HepG2 (cell line): ENCODE measurements at regions not wholly inside any gene's neighbourhood (a gene's known extent, or its start where the extent isn't known, plus 50 kb on each side); places are given as distances from the start of the nearest gene placed in this dataset.

Source experiments
- FIP1L1 ChIP-seq: fragments of 200-400 bp; formaldehyde crosslinking; IDR thresholded peaks from 2 replicates; pipeline ENCODE4 v1.6.1; 2018; ENCODE audit warnings: low read depth, mild to moderate bottlenecking, low read length, moderate library complexity, borderline replicate concordance; ENCODE audit not compliant: insufficient read depth
- HNF4G ChIP-seq, 2 experiments: sonication (generic) in 1 of 2; formaldehyde crosslinking in 1 of 2; IDR thresholded peaks; 2 replicates each; pipeline versions ENCODE4 v1.4.0 to v1.6.1; 2011 to 2020; ENCODE audit warnings: borderline replicate concordance in 2 of 2, low read depth in 2 of 2, mild to moderate bottlenecking in 2 of 2, low read length in 1 of 2, missing genetic modification reagents in 1 of 2, moderate library complexity in 1 of 2
- KDM2A ChIP-seq: sonication (generic); formaldehyde crosslinking; IDR thresholded peaks from 2 replicates; pipeline ENCODE4 v1.4.0; 2020; ENCODE audit warnings: low read depth, missing genetic modification reagents, borderline replicate concordance
- MXI1 ChIP-seq: IDR thresholded peaks from 3 replicates; pipeline ENCODE4 v1.6.1; 2012; ENCODE audit warnings: low read depth, low read length, inconsistent platforms, borderline replicate concordance
- PHB2 ChIP-seq: fragments of 450-650 bp; IDR thresholded peaks from 2 replicates; pipeline ENCODE4 v1.6.1; 2018; ENCODE audit not compliant: partially characterized antibody
- RAD21 ChIP-seq: fragments of 450-650 bp; formaldehyde crosslinking; IDR thresholded peaks from 2 replicates; pipeline ENCODE4 v1.5.0; 2020; ENCODE audit warnings: mild to moderate bottlenecking
- STAG1 ChIP-seq: sonication (generic); formaldehyde crosslinking; IDR thresholded peaks from 2 replicates; pipeline ENCODE4 v1.4.0; 2020; ENCODE audit warnings: missing genetic modification reagents
- XRCC5 ChIP-seq: fragments of 200-400 bp; formaldehyde crosslinking; optimal IDR thresholded peaks from 2 replicates; pipeline ENCODE3; 2017; ENCODE audit warnings: mild to moderate bottlenecking, low read length
- ZNF160 ChIP-seq: sonication (generic); formaldehyde crosslinking; IDR thresholded peaks from 2 replicates; pipeline ENCODE4 v1.8.0; 2022; ENCODE audit warnings: mild to moderate bottlenecking, inconsistent platforms, missing genetic modification reagents
- ZNF292 ChIP-seq: sonication (generic); formaldehyde crosslinking; IDR thresholded peaks from 2 replicates; pipeline ENCODE4 v1.8.1; 2022; ENCODE audit warnings: mild to moderate bottlenecking, low read depth, missing genetic modification reagents, borderline replicate concordance
- ZNF3 ChIP-seq: IDR thresholded peaks from 2 replicates; pipeline ENCODE4 v1.7.0; 2017; ENCODE audit warnings: inconsistent platforms
- ZNF557 ChIP-seq: sonication (generic); formaldehyde crosslinking; IDR thresholded peaks from 2 replicates; pipeline ENCODE4 v1.4.0; 2020; ENCODE audit warnings: missing genetic modification reagents
- ZNF713 ChIP-seq: sonication (generic); formaldehyde crosslinking; IDR thresholded peaks from 2 replicates; pipeline ENCODE4 v1.4.0; 2020; ENCODE audit warnings: mild to moderate bottlenecking, missing genetic modification reagents
- TF ChIP-seq, protein P1 (sequence below): sonication (generic); formaldehyde crosslinking; IDR thresholded peaks from 2 replicates; pipeline ENCODE4 v1.5.0; 2020; ENCODE audit warnings: missing genetic modification reagents, mild to moderate bottlenecking, borderline replicate concordance
- TF ChIP-seq, protein P2 (sequence below): fragments of 450-650 bp; IDR thresholded peaks from 2 replicates; pipeline ENCODE4 v1.6.1; 2017
- TF ChIP-seq, protein P3 (sequence below): IDR thresholded peaks from 2 replicates; pipeline ENCODE4 v1.6.1; 2016; ENCODE audit warnings: low read depth, control low read depth
- TF ChIP-seq, protein P4 (sequence below): sonication (generic); formaldehyde crosslinking; IDR thresholded peaks from 2 replicates; pipeline ENCODE4 v1.4.0; 2020; ENCODE audit warnings: mild to moderate bottlenecking, low read depth, missing genetic modification reagents
- TF ChIP-seq, protein P5 (sequence below): sonication (generic); formaldehyde crosslinking; IDR thresholded peaks from 2 replicates; pipeline ENCODE4 v1.5.1; 2020; ENCODE audit warnings: missing genetic modification reagents, mild to moderate bottlenecking, borderline replicate concordance
- TF ChIP-seq, protein P6 (sequence below): sonication (generic); formaldehyde crosslinking; IDR thresholded peaks from 2 replicates; pipeline ENCODE4 v1.5.0; 2020; ENCODE audit warnings: mild to moderate bottlenecking, missing genetic modification reagents

DNA sequence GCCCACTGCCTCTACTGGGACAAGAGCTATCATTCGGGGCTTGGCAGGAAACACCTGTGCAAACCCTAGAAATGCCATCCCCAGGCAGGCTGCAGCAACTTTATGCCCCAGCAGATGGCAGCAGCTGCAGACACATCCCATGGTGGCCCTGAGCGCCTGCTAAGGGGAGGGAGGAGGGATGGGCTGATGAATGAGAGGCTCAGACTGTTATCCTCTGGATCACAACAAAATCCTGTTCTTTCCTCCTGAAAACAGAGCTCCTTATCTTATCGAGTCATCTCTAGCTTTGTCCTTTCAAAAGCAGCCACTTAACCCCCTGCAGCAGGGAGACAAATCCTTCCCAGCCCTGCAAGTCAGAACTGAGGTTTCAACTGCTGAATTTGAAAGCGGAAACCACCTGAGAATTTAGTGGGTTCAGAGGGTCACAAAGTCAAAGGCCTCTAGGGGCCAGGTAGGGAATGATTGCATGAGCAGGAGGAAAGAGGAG lies 90.6 kb upstream of the PROK2 start (continued):
- TF ChIP-seq RAD21 (CRISPR knock-in tag) (peak; percentile 68), FIP1L1 (no peak), HNF4G (IDR thresholded peaks at IDR 0.05; ENCODE audit: borderline replicate concordance, low read depth, low read length) (no peak), HNF4G (CRISPR knock-in tag; IDR thresholded peaks at IDR 0.05; ENCODE audit: borderline replicate concordance, low read depth) (no peak), ZNF292 (CRISPR knock-in tag) (no peak), KDM2A (CRISPR knock-in tag) (peak; percentile 36; the same call in 1 of the 2 replicates), MXI1 (0 out of 3 replicates have a peak, but pooled peaks have one; percentile 21), XRCC5 (peak; percentile 69), STAG1 (peak; percentile 88), ZNF160 (CRISPR knock-in tag) (no peak), PHB2 (no peak), ZNF557 (CRISPR knock-in tag) (no peak), ZNF3 (CRISPR knock-in tag) (no peak), ZNF713 (CRISPR knock-in tag) (no peak)
- TF ChIP-seq, protein P1, sequence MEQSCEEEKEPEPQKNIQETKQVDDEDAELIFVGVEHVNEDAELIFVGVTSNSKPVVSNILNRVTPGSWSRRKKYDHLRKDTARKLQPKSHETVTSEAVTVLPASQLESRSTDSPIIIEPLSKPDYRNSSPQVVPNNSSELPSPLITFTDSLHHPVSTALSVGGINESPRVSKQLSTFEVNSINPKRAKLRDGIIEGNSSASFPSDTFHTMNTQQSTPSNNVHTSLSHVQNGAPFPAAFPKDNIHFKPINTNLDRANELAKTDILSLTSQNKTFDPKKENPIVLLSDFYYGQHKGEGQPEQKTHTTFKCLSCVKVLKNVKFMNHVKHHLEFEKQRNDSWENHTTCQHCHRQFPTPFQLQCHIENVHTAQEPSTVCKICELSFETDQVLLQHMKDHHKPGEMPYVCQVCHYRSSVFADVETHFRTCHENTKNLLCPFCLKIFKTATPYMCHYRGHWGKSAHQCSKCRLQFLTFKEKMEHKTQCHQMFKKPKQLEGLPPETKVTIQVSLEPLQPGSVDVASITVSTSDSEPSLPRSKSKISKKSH (CRISPR knock-in tag): no peak
- TF ChIP-seq, protein P2, sequence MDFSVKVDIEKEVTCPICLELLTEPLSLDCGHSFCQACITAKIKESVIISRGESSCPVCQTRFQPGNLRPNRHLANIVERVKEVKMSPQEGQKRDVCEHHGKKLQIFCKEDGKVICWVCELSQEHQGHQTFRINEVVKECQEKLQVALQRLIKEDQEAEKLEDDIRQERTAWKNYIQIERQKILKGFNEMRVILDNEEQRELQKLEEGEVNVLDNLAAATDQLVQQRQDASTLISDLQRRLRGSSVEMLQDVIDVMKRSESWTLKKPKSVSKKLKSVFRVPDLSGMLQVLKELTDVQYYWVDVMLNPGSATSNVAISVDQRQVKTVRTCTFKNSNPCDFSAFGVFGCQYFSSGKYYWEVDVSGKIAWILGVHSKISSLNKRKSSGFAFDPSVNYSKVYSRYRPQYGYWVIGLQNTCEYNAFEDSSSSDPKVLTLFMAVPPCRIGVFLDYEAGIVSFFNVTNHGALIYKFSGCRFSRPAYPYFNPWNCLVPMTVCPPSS: no peak
- TF ChIP-seq, protein P3, sequence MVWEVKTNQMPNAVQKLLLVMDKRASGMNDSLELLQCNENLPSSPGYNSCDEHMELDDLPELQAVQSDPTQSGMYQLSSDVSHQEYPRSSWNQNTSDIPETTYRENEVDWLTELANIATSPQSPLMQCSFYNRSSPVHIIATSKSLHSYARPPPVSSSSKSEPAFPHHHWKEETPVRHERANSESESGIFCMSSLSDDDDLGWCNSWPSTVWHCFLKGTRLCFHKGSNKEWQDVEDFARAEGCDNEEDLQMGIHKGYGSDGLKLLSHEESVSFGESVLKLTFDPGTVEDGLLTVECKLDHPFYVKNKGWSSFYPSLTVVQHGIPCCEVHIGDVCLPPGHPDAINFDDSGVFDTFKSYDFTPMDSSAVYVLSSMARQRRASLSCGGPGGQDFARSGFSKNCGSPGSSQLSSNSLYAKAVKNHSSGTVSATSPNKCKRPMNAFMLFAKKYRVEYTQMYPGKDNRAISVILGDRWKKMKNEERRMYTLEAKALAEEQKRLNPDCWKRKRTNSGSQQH: 0 out of 2 replicates have a peak, but pooled peaks have one; percentile 43
- TF ChIP-seq, protein P4, sequence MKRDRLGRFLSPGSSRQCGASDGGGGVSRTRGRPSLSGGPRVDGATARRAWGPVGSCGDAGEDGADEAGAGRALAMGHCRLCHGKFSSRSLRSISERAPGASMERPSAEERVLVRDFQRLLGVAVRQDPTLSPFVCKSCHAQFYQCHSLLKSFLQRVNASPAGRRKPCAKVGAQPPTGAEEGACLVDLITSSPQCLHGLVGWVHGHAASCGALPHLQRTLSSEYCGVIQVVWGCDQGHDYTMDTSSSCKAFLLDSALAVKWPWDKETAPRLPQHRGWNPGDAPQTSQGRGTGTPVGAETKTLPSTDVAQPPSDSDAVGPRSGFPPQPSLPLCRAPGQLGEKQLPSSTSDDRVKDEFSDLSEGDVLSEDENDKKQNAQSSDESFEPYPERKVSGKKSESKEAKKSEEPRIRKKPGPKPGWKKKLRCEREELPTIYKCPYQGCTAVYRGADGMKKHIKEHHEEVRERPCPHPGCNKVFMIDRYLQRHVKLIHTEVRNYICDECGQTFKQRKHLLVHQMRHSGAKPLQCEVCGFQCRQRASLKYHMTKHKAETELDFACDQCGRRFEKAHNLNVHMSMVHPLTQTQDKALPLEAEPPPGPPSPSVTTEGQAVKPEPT (CRISPR knock-in tag): no peak
- TF ChIP-seq, protein P5, sequence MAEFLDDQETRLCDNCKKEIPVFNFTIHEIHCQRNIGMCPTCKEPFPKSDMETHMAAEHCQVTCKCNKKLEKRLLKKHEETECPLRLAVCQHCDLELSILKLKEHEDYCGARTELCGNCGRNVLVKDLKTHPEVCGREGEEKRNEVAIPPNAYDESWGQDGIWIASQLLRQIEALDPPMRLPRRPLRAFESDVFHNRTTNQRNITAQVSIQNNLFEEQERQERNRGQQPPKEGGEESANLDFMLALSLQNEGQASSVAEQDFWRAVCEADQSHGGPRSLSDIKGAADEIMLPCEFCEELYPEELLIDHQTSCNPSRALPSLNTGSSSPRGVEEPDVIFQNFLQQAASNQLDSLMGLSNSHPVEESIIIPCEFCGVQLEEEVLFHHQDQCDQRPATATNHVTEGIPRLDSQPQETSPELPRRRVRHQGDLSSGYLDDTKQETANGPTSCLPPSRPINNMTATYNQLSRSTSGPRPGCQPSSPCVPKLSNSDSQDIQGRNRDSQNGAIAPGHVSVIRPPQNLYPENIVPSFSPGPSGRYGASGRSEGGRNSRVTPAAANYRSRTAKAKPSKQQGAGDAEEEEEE (CRISPR knock-in tag): no peak
- TF ChIP-seq, protein P6, sequence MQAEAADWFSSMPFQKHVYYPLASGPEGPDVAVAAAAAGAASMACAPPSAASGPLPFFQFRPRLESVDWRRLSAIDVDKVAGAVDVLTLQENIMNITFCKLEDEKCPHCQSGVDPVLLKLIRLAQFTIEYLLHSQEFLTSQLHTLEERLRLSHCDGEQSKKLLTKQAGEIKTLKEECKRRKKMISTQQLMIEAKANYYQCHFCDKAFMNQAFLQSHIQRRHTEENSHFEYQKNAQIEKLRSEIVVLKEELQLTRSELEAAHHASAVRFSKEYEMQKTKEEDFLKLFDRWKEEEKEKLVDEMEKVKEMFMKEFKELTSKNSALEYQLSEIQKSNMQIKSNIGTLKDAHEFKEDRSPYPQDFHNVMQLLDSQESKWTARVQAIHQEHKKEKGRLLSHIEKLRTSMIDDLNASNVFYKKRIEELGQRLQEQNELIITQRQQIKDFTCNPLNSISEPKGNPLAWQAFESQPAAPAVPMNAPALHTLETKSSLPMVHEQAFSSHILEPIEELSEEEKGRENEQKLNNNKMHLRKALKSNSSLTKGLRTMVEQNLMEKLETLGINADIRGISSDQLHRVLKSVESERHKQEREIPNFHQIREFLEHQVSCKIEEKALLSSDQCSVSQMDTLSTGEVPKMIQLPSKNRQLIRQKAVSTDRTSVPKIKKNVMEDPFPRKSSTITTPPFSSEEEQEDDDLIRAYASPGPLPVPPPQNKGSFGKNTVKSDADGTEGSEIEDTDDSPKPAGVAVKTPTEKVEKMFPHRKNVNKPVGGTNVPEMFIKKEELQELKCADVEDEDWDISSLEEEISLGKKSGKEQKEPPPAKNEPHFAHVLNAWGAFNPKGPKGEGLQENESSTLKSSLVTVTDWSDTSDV: no peak
